Neural cell (in vitro differentiated cells): ENCODE measurements at regions not wholly inside any gene's neighbourhood (a gene's known extent, or its start where the extent isn't known, plus 50 kb on each side); places are given as distances from the start of the nearest gene placed in this dataset.

Experiments used
- EP300 ChIP-seq: fragments of 450-650 bp; conservative IDR thresholded peaks from 2 replicates; pipeline ENCODE4 v1.6.1; 2014; ENCODE audit warnings: antibody characterized with exemption, mild to moderate bottlenecking, moderate library complexity; ENCODE audit not compliant: poor library complexity, severe bottlenecking
- MXI1 ChIP-seq: fragments of 450-650 bp; conservative IDR thresholded peaks from 2 replicates; pipeline ENCODE4 v1.6.1; 2014; ENCODE audit warnings: antibody characterized with exemption, mild to moderate bottlenecking; ENCODE audit not compliant: poor library complexity, severe bottlenecking
- POLR2AphosphoS5 ChIP-seq: IDR thresholded peaks from 2 replicates; pipeline ENCODE4 v1.6.1; 2012
- RAD21 ChIP-seq: fragments of 450-650 bp; conservative IDR thresholded peaks from 2 replicates; pipeline ENCODE4 v1.6.1; 2014; ENCODE audit warnings: antibody characterized with exemption, mild to moderate bottlenecking, moderate library complexity
- SMC3 ChIP-seq: fragments of 450-650 bp; conservative IDR thresholded peaks from 2 replicates; pipeline ENCODE4 v1.6.1; 2014; ENCODE audit warnings: antibody characterized with exemption, mild to moderate bottlenecking, moderate library complexity; ENCODE audit not compliant: poor library complexity
- TAF1 ChIP-seq: IDR thresholded peaks from 2 replicates; pipeline ENCODE4 v1.6.1; 2012; ENCODE audit warnings: low read depth
- TF ChIP-seq, protein P1 (sequence below): fragments of 450-650 bp; IDR thresholded peaks from 2 replicates; pipeline ENCODE4 v1.5.1; 2014; ENCODE audit warnings: antibody characterized with exemption, mild to moderate bottlenecking, moderate library complexity; ENCODE audit not compliant: poor library complexity, severe bottlenecking
- TF ChIP-seq, protein P2 (sequence below): IDR thresholded peaks from 2 replicates; pipeline ENCODE4 v1.6.1; 2012; ENCODE audit warnings: borderline replicate concordance

DNA sequence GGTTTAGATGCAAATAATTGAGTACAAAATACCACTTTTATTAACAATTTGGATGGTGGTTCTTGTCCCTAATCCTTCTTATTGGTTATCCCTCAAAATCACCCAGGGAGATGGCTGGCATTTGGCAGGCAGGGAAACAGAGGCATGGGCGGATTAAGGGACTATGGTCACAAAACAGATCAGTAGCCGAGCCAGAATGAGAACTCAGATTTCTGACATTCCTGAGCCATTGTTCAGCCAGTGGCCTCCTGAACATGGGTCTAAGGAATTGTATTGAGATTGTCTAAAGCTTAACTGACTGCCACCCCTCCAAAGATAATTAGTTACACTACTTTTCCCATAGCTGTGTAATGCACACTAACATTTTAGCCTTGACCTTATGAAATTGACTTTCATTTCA is 88.4 kb downstream of the CHD9NB start:
- TF ChIP-seq, protein P1, sequence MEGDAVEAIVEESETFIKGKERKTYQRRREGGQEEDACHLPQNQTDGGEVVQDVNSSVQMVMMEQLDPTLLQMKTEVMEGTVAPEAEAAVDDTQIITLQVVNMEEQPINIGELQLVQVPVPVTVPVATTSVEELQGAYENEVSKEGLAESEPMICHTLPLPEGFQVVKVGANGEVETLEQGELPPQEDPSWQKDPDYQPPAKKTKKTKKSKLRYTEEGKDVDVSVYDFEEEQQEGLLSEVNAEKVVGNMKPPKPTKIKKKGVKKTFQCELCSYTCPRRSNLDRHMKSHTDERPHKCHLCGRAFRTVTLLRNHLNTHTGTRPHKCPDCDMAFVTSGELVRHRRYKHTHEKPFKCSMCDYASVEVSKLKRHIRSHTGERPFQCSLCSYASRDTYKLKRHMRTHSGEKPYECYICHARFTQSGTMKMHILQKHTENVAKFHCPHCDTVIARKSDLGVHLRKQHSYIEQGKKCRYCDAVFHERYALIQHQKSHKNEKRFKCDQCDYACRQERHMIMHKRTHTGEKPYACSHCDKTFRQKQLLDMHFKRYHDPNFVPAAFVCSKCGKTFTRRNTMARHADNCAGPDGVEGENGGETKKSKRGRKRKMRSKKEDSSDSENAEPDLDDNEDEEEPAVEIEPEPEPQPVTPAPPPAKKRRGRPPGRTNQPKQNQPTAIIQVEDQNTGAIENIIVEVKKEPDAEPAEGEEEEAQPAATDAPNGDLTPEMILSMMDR: no peak
- TF ChIP-seq POLR2AphosphoS5 (no peak), TAF1 (no peak), SMC3 (no peak), MXI1 (no peak), RAD21 (no peak), EP300 (no peak)
- TF ChIP-seq, protein P2, sequence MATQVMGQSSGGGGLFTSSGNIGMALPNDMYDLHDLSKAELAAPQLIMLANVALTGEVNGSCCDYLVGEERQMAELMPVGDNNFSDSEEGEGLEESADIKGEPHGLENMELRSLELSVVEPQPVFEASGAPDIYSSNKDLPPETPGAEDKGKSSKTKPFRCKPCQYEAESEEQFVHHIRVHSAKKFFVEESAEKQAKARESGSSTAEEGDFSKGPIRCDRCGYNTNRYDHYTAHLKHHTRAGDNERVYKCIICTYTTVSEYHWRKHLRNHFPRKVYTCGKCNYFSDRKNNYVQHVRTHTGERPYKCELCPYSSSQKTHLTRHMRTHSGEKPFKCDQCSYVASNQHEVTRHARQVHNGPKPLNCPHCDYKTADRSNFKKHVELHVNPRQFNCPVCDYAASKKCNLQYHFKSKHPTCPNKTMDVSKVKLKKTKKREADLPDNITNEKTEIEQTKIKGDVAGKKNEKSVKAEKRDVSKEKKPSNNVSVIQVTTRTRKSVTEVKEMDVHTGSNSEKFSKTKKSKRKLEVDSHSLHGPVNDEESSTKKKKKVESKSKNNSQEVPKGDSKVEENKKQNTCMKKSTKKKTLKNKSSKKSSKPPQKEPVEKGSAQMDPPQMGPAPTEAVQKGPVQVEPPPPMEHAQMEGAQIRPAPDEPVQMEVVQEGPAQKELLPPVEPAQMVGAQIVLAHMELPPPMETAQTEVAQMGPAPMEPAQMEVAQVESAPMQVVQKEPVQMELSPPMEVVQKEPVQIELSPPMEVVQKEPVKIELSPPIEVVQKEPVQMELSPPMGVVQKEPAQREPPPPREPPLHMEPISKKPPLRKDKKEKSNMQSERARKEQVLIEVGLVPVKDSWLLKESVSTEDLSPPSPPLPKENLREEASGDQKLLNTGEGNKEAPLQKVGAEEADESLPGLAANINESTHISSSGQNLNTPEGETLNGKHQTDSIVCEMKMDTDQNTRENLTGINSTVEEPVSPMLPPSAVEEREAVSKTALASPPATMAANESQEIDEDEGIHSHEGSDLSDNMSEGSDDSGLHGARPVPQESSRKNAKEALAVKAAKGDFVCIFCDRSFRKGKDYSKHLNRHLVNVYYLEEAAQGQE: no peak
